K562 (cell line): ENCODE measurements at regions not wholly inside any gene's neighbourhood (a gene's known extent, or its start where the extent isn't known, plus 50 kb on each side); places are given as distances from the start of the nearest gene placed in this dataset.

Source experiments
- ATAC-seq: fragments of 200-7000 bp; cut with Tn5 transposase; 3 replicates; pipeline ENCODE4 v1.9.1; 2020; ENCODE audit warnings: moderate library complexity
- BruUV-seq: library from RNA; stranded (reverse); fragments of 400-500 nt; replicated peaks from 2 replicates; lab custom pipeline; 2021; lab: Mats Ljungman, UMichigan
- CTCF ChIA-PET: fragments of 300-600 bp; formaldehyde crosslinking; extraction: SDS; loops from one replicate; lab custom pipeline; 2021; ENCODE audit warnings: low intra/inter-chr PET ratio; lab: Yijun Ruan, JAX
- POLR2A ChIA-PET: fragments of 300-600, 350-650 bp; sonication (Branson Sonifier 250); formaldehyde crosslinking; extraction: SDS; loops from one replicate; lab custom pipeline; 2021; ENCODE audit warnings: antibody characterized with exemption, inconsistent platforms; lab: Yijun Ruan, JAX
- DNase-seq, 4 experiments: peaks; one replicate each; pipeline versions ENCODE4 v3.0.0 to v3.0.0-alpha.2; 2011 to 2018; ENCODE audit warnings: low spot score in 3 of 4, mixed read lengths in 3 of 4; ENCODE audit errors: extremely low read depth in 1 of 4
- FAIRE-seq: peaks from 2 replicates; lab custom pipeline; 2011; peaks lifted over from hg19 to GRCh38; lab: Jason Lieb, UNC
- H2AFZ ChIP-seq: 2 replicates; pipeline ENCODE4 v1.6.0; 2011; ENCODE audit warnings: low read depth, low read length, control low read depth, inconsistent platforms
- H3K27ac ChIP-seq: fragments of 200-600 bp; 3 replicates; pipeline ENCODE4 v1.8.0; 2011; ENCODE audit warnings: low read depth, mild to moderate bottlenecking, control low read depth, inconsistent platforms, low read length, moderate library complexity, mixed read lengths; ENCODE audit errors: extremely low read depth
- H3K27me3 ChIP-seq, 2 experiments: fragments of 300-600 bp in 1 of 2; 2 replicates in 1 of 2; 3 replicates in 1 of 2; pipeline versions ENCODE4 v1.6.0 to v1.8.0; 2011; ENCODE audit warnings: inconsistent platforms in 2 of 2, low read length in 2 of 2, mild to moderate bottlenecking in 1 of 2, mixed read lengths in 1 of 2, moderate library complexity in 1 of 2; ENCODE audit not compliant: control insufficient read depth in 2 of 2, insufficient read depth in 2 of 2
- H3K36me3 ChIP-seq: fragments of 300-600 bp; 3 replicates; pipeline ENCODE4 v1.8.0; 2011; ENCODE audit warnings: mild to moderate bottlenecking, low read length, inconsistent platforms; ENCODE audit not compliant: control insufficient read depth, insufficient read depth
- H3K4me1 ChIP-seq, 2 experiments: fragments of 200-600 bp in 1 of 2; replicated peaks in 1 of 2; 2 replicates in 1 of 2; 3 replicates in 1 of 2; pipeline versions ENCODE4 v1.5.1 to v1.8.0; 2011; ENCODE audit warnings: inconsistent platforms in 2 of 2, low read length in 2 of 2, mild to moderate bottlenecking in 1 of 2, mixed read lengths in 1 of 2, moderate library complexity in 1 of 2; ENCODE audit not compliant: control insufficient read depth in 2 of 2, insufficient read depth in 2 of 2
- H3K4me2 ChIP-seq: 2 replicates; pipeline ENCODE4 v1.6.1; 2011; ENCODE audit warnings: low read length, control low read depth, inconsistent platforms, mixed read lengths; ENCODE audit not compliant: insufficient read depth
- H3K4me3 ChIP-seq: fragments of 200-600 bp; sonication (generic), shearing (Covaris generic); 2 replicates; pipeline ENCODE4 v1.5.1; 2016; ENCODE audit warnings: control low read depth, inconsistent platforms
- H3K79me2 ChIP-seq: fragments of 200-600 bp; 3 replicates; pipeline ENCODE4 v1.8.0; 2011; ENCODE audit warnings: low read length, inconsistent platforms; ENCODE audit not compliant: control insufficient read depth, insufficient read depth
- H3K9ac ChIP-seq, 2 experiments: 2 replicates each; pipeline versions ENCODE4 v1.6.0 to v1.6.1; 2011; ENCODE audit warnings: low read depth in 2 of 2, low read length in 2 of 2, control low read depth in 1 of 2, inconsistent platforms in 1 of 2, mild to moderate bottlenecking in 1 of 2, mixed read lengths in 1 of 2; ENCODE audit not compliant: insufficient read depth in 1 of 2
- H3K9me1 ChIP-seq: one replicate; pipeline ENCODE4 v1.6.0; 2011; ENCODE audit warnings: inconsistent platforms, mild to moderate bottlenecking, low read length, moderate library complexity; ENCODE audit not compliant: control insufficient read depth, insufficient read depth
- H3K9me3 ChIP-seq: replicated peaks from 2 replicates; pipeline ENCODE4 v1.5.1; 2011; ENCODE audit warnings: low read depth, low read length, inconsistent platforms; ENCODE audit not compliant: control insufficient read depth, insufficient read depth
- H4K20me1 ChIP-seq: replicated peaks from 2 replicates; pipeline ENCODE4 v1.6.1; 2011; ENCODE audit warnings: low read length, inconsistent platforms, mixed read lengths; ENCODE audit not compliant: control insufficient read depth, insufficient read depth
- CTCF ChIP-seq, 3 experiments: IDR thresholded peaks in 2 of 3; conservative IDR thresholded peaks in 1 of 3; 2 replicates each; pipeline ENCODE4 v1.5.1; 2011 to 2012; ENCODE audit warnings: low read length in 3 of 3, mild to moderate bottlenecking in 3 of 3, control low read depth in 2 of 3, improper control_type of control experiment in 1 of 3, inconsistent platforms in 1 of 3, low read depth in 1 of 3, mixed read lengths in 1 of 3, moderate library complexity in 1 of 3; ENCODE audit not compliant: insufficient read depth in 2 of 3
- E4F1 ChIP-seq: fragments of 250-450 bp; sonication (Bioruptor Pico); IDR thresholded peaks from 2 replicates; pipeline ENCODE4 v1.5.0; 2021; ENCODE audit warnings: mild to moderate bottlenecking, borderline replicate concordance
- HSF4 ChIP-seq: fragments of 250-450 bp; sonication (Bioruptor Pico); IDR thresholded peaks from 2 replicates; pipeline ENCODE4 v2.1.2; 2022; ENCODE audit warnings: mild to moderate bottlenecking, moderate library complexity, borderline replicate concordance
- NUFIP1 ChIP-seq: fragments of 450-650 bp; IDR thresholded peaks from 2 replicates; pipeline ENCODE4 v1.6.1; 2018; ENCODE audit not compliant: partially characterized antibody
- PHB2 ChIP-seq: fragments of 450-650 bp; IDR thresholded peaks from 2 replicates; pipeline ENCODE4 v1.6.1; 2017; ENCODE audit warnings: low read depth
- ZBTB17 ChIP-seq: fragments of 450-650 bp; formaldehyde crosslinking; IDR thresholded peaks from 2 replicates; pipeline ENCODE4 v1.4.0; 2020; ENCODE audit warnings: mild to moderate bottlenecking
- ZNF785 ChIP-seq: fragments of 250-450 bp; sonication (Bioruptor Pico); IDR thresholded peaks from 2 replicates; pipeline ENCODE4 v1.4.0; 2020; ENCODE audit warnings: mild to moderate bottlenecking
- WGBS: fragments of 100-300 bp; shearing (Covaris generic); methylation state at CpG from one replicate; pipeline ENCODE4 v1.1.6; 2016; ENCODE audit warnings: low coverage, mixed read lengths; ENCODE audit not compliant: insufficient coverage; ENCODE audit errors: missing lambda C conversion rate; 5-methylcytosine and 5-hydroxymethylcytosine counted together
- in situ Hi-C: fragments of 300-500 bp; cut with MboI; formaldehyde crosslinking; loops from 4 replicates; pipeline ENCODE4 v1.15.0; 2018; ENCODE audit warnings: inconsistent platforms, mixed read lengths
- intact Hi-C: fragments of 100-400 bp; cut with micrococcal nuclease; formaldehyde crosslinking; loops from 2 replicates; pipeline ENCODE4 v1.14.2; 2022
- TF ChIP-seq, protein P1 (sequence below): fragments of 450-650 bp; IDR thresholded peaks from 2 replicates; pipeline ENCODE4 v1.6.1; 2014; ENCODE audit warnings: low read depth, mild to moderate bottlenecking, moderate library complexity, borderline replicate concordance
- TF ChIP-seq, protein P2 (sequence below): IDR thresholded peaks from 2 replicates; pipeline ENCODE4 v1.6.1; 2014; ENCODE audit warnings: antibody characterized with exemption
- TF ChIP-seq, protein P3 (sequence below): fragments of 450-650 bp; IDR thresholded peaks from 2 replicates; pipeline ENCODE4 v1.7.0; 2016; ENCODE audit warnings: borderline replicate concordance

- TF ChIP-seq CTCF (IDR thresholded peaks at IDR 0.05 in 2 of 3, conservative IDR thresholded peaks at IDR 0.05 in 1 of 3; ENCODE audit: insufficient read depth in 2 of 3, low read depth in 1 of 3, low read length in 3 of 3) (no peak), PHB2 (no peak)
- TF ChIP-seq, protein P1, sequence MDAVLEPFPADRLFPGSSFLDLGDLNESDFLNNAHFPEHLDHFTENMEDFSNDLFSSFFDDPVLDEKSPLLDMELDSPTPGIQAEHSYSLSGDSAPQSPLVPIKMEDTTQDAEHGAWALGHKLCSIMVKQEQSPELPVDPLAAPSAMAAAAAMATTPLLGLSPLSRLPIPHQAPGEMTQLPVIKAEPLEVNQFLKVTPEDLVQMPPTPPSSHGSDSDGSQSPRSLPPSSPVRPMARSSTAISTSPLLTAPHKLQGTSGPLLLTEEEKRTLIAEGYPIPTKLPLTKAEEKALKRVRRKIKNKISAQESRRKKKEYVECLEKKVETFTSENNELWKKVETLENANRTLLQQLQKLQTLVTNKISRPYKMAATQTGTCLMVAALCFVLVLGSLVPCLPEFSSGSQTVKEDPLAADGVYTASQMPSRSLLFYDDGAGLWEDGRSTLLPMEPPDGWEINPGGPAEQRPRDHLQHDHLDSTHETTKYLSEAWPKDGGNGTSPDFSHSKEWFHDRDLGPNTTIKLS = no peak
Observed at GRCh38 chr2:37830636-37831035, 94.5 kb upstream of the RMDN2 start (continued).

DNA sequence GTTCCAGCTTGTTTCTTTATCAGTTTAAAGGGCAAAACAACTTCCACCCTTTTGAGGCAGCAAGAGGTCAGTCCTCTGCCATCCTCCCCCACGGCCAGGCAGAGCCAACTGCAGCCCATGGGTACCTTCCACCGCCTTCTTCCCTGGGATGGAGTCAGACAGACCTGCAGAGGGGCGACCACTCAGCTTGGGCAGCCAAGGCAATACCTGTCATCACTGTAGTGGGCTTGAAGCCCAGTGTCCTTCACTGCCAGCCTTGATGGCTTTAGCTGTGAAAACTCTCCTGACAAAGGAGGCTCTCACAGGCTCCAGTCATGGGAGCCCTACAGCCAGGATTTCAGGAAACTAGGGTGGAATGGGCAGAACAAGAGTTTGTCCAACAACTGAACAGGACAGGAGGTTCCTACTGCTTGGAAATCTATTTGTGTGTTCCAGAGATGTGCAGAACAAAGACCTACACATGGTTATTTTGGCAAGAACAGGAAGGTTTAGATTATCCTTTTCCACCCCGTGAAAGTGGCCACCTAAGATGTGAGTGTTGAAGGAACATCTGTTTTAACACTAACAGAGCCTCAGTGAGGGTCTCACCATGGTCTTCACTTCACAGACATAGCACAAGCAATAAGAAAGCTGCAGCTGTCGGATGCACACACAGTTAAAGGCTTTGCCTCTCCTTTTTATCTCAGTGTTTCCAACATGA is 93.9 kb upstream of the RMDN2 start:
- Histone ChIP-seq H2AFZ (no peak overlapping the region), H3K4me1 (no peaks in the 10 kb centered on the region), H3K9me3 (no peaks in the 10 kb centered on the region), H3K4me2 (no peak overlapping the region), H3K9me1 (no peaks in the 10 kb centered on the region), H3K4me3 (no peak overlapping the region), H3K27me3 (peaks cover 0 to 3% of the 10 kb centered on the region in 2 experiments; a peak in 1 of 5 replicates), H4K20me1 (no peaks in the 10 kb centered on the region), H3K36me3 (no peaks in the 10 kb centered on the region), H3K79me2 (no peaks in the 10 kb centered on the region), H3K9ac (no peak overlapping the region), H3K27ac (no peak overlapping the region)
- ATAC-seq (no peak), FAIRE-seq (no peak), DNase-seq (no peak)
- intact Hi-C loops = loop anchor here (5.0 kb wide), 1 partner anchor 46 kb away; no protein-coding TSS in a partner anchor
- ChIA-PET CTCF (interaction anchor here (0.6 to 2.9 kb wide), 4 partner anchors 135 to 991 kb away, joined by 3 to 30 read pairs (median 12); no protein-coding TSS in a partner anchor), POLR2A (no interaction called here)
- WGBS = 5% methylated on average over 5 of the region's 5 CpGs
- in situ Hi-C loops = loop anchor here (5.0 kb wide), 1 partner anchor 434 kb away; no protein-coding TSS in a partner anchor
- no TSS peak for BruUV-seq
- TF ChIP-seq HSF4 (no peak), E4F1 (CRISPR knock-in tag) (no peak), ZNF785 (CRISPR knock-in tag) (no peak), NUFIP1 (no peak), ZBTB17 (CRISPR knock-in tag) (no peak)
- TF ChIP-seq, protein P2, sequence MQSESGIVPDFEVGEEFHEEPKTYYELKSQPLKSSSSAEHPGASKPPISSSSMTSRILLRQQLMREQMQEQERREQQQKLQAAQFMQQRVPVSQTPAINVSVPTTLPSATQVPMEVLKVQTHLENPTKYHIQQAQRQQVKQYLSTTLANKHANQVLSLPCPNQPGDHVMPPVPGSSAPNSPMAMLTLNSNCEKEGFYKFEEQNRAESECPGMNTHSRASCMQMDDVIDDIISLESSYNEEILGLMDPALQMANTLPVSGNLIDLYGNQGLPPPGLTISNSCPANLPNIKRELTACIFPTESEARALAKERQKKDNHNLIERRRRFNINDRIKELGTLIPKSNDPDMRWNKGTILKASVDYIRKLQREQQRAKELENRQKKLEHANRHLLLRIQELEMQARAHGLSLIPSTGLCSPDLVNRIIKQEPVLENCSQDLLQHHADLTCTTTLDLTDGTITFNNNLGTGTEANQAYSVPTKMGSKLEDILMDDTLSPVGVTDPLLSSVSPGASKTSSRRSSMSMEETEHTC = no peak
- TF ChIP-seq, protein P3, sequence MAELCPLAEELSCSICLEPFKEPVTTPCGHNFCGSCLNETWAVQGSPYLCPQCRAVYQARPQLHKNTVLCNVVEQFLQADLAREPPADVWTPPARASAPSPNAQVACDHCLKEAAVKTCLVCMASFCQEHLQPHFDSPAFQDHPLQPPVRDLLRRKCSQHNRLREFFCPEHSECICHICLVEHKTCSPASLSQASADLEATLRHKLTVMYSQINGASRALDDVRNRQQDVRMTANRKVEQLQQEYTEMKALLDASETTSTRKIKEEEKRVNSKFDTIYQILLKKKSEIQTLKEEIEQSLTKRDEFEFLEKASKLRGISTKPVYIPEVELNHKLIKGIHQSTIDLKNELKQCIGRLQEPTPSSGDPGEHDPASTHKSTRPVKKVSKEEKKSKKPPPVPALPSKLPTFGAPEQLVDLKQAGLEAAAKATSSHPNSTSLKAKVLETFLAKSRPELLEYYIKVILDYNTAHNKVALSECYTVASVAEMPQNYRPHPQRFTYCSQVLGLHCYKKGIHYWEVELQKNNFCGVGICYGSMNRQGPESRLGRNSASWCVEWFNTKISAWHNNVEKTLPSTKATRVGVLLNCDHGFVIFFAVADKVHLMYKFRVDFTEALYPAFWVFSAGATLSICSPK = no peak
